Dermis blood vessel endothelial cell (primary cell): ENCODE measurements at regions not wholly inside any gene's neighbourhood (a gene's known extent, or its start where the extent isn't known, plus 50 kb on each side); places are given as distances from the start of the nearest gene placed in this dataset.

Experiments
- DNase-seq: peaks from one replicate; pipeline ENCODE4 v3.0.0; 2010

GRCh38 chr3:174675406-174675805 is 183.7 kb upstream of the NAALADL2 start:
- no peak for DNase-seq

GRCh38 chr3:174681784-174682183 is 177.3 kb upstream of the NAALADL2 start:
- DNase-seq: no peak

DNA sequence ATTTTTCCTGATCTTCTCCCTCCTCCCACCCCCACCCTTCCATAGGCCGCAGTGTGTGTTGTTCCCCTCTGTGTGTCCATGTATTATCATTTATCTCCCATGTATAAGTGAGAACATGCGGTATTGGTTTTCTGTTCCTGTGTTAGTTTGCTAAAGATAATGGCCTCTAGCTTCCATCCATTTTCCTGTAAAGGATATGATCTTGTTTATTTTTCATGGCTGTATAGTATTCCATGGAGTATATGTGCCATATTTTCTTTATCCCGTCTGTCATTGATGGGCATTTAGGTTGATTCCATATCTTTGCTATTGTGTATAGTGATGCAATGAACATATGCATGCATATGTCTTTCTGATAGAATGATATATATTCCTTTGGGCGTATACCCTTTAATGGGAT is 173.3 kb upstream of the NAALADL2 start:
- DNase-seq: no peak

GRCh38 chr3:174697310-174697709 is 161.8 kb upstream of the NAALADL2 start:
- DNase-seq: no peak

DNA sequence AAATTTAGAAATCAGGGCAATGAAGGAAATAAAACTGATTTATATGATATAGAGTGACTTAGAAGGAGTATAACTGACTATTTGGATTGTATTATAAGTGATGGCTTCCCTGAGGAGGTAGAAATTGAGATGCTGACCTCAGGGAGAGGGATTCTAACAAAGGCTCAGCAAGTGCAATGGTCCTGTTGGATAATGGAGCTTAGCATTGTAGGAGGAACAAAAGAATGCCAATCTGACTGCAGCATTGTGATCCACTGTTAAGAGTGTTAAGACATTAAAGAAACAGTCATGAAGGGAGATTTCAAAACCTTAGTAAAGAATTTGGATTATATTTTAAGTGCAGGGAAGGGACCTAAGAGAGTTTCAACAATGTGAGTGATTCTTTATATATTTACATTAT is 158.4 kb upstream of the NAALADL2 start:
- no peak for DNase-seq

DNA sequence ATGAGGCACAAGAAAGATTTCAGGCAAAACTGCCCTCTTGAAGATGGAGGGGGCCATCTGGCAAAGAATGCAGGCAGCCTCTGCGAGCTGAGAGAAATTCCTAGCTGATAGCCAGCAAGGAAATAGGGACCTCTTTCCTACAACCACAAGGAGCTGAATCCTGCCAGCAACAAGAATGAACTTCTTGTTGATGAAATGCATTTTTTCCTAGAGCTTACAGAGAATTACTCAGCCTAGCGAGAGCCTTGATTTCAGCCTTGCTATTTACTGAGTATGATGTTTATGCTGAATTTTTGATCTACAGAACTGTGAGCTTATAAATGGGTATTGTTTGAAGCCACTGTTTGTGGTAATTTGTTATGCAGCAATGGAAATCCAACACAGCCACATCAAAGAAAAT is 148.5 kb upstream of the NAALADL2 start:
- no peak for DNase-seq

DNA sequence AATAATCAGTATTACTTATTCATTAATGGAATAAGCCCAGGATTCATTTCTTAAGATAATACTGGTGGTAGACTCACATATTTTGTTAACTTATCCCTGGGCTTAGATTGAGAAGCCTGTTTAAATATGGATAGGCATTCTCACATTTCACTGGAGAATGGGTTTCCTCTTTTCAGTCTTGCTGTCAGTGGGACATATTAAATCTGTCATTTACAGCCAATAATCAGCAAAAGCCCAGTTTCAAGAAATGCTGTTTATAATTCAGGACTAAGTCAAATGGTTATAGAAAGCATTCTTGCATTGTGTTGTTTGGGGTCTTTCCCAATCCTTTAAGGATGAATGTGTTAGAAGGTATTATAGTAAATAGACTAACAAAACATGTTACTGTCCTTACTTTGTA is 143.7 kb upstream of the NAALADL2 start:
- no peak for DNase-seq

GRCh38 chr3:174716956-174717505 is 142.1 kb upstream of the NAALADL2 start:
- DNase-seq: no peak

- no peak for DNase-seq
Observed at GRCh38 chr3:174720717-174721116, 138.4 kb upstream of the NAALADL2 start.

GRCh38 chr3:174725303-174725702 is 133.8 kb upstream of the NAALADL2 start:
- no peak for DNase-seq

GRCh38 chr3:174737966-174738365 is 121.2 kb upstream of the NAALADL2 start:
- DNase-seq: no peak

- no peak for DNase-seq
Observed at GRCh38 chr3:174749143-174749542, 110.0 kb upstream of the NAALADL2 start.

GRCh38 chr3:174755833-174756829 is 103.0 kb upstream of the NAALADL2 start:
- no peak for DNase-seq

- DNase-seq: no peak
Observed at GRCh38 chr3:174758943-174759342, 100.2 kb upstream of the NAALADL2 start.

- no peak for DNase-seq
Observed at GRCh38 chr3:174767406-174767805, 91.7 kb upstream of the NAALADL2 start.

GRCh38 chr3:174767853-174768382 is 91.2 kb upstream of the NAALADL2 start:
- no peak for DNase-seq

DNA sequence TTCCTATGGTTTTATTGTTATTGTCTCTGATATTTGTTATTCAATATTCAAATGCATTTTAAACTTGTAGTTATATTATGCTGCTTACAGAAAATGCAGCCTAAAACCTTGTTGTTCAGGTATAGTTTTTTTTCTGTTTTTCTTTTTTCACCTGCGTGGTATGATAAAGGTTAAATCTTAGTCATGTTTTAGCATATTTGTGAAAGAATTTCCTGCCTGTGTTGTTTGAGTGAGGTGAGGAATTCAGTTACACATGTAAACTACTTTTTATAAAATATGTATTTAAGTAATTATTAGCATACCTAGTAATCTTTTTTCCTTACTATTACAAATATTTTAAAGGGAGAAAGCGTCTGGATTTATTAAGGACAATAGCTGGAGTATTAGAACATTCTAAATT is 90.0 kb upstream of the NAALADL2 start:
- no peak for DNase-seq

DNA sequence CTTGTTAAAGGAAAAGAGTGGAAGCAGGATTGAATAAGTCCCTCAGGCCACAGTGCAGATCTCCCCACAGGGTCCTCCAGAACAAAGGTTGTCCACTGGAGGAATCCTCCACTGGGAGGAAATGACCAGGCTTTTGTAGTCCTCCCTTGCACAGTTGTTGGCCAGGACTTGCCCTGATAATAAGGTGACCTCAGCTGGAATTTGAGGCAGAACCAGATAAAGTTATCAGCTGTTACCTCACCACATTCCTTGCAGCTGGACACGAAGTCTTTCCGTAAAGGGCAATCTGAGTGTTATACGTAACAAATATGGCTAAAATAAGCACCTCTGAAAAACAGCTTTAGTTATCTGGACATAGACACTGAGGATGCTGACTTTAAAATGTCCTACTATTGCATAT is 83.5 kb upstream of the NAALADL2 start:
- DNase-seq: no peak

GRCh38 chr3:174776123-174776522 is 83.0 kb upstream of the NAALADL2 start:
- no peak for DNase-seq

GRCh38 chr3:174776636-174777035 is 82.5 kb upstream of the NAALADL2 start:
- no peak for DNase-seq

- DNase-seq: no peak
Observed at GRCh38 chr3:174777813-174778212, 81.3 kb upstream of the NAALADL2 start.

DNA sequence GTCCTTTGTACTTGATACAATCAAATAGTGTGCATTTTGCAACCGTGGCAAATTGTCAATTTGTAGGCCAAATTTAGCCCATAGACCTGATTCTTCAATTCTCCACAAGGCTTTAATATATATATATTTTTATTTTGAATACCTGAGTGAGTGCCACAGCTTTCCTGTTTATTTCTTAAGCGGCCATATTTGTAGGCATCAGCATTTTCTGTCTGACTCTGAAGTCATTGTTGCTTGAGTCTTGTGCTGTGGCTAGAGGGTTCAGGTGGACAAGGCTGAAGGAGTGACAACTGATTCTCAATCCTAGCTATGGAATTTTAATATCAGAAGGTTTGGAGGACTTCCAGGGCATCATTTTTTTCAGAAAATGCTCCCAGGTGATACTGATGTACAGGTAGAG is 75.6 kb upstream of the NAALADL2 start:
- no peak for DNase-seq

DNA sequence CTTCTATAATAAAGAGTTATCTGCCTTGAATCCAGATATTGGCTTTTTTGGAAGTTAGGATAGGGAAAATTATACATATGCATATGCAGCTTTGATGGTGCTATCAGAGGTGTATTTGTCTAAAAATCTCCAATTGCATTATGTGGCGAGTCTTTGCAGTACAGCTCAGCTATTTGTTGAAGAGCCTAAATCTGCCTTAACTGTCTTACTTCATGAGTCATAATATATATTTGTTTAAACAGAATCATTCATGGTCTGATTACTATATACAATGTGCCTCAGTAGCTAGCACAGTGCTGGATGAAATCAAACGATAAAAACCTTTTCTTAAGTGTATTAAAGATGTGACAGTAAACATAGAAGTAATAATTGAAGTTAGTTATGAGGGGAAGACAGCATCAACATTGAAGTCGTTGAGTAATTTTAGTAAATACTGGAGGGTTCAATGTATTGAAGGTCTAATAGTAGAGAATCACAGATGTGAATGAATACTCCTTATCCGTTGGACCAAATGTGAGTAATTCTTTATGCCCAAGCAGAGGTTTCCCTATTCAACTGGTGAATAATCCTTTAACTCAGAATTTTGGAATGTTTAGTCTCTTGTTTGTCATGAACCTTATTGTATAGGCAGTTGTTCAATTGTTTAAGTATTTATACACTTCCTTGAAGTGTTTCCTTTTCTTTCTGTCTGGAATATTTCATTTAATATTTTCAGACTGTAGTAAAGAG is 74.8 kb upstream of the NAALADL2 start:
- DNase-seq: no peak
